ENCODE measurements at regions not wholly inside any gene's neighbourhood (a gene's known extent, or its start where the extent isn't known, plus 50 kb on each side); places are given as distances from the start of the nearest gene placed in this dataset.
A peak's percentile ranks its signal among the peaks of the same experiment; 100 is the strongest.

DNA sequence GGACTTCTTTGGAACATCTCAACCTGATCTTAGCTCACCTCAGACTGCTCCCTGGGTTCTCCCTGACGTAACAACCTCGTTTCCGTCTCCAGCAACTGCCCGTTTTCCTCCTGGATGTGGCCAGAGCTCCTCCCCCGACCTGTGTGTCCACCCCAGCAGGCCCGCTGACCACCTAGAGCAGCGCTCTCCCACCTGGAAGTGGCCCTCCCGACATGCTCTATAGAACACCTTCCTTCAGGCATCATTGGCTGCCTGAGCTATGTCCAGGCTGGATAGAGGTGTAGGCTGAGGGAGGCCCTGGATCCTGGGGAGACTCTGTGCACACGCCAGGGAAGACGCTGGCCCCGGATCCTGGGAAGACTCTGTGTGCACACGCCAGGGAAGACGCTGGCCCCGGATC, 81.3 kb downstream of the TEX29 start:
- TF ChIP-seq, protein P1, sequence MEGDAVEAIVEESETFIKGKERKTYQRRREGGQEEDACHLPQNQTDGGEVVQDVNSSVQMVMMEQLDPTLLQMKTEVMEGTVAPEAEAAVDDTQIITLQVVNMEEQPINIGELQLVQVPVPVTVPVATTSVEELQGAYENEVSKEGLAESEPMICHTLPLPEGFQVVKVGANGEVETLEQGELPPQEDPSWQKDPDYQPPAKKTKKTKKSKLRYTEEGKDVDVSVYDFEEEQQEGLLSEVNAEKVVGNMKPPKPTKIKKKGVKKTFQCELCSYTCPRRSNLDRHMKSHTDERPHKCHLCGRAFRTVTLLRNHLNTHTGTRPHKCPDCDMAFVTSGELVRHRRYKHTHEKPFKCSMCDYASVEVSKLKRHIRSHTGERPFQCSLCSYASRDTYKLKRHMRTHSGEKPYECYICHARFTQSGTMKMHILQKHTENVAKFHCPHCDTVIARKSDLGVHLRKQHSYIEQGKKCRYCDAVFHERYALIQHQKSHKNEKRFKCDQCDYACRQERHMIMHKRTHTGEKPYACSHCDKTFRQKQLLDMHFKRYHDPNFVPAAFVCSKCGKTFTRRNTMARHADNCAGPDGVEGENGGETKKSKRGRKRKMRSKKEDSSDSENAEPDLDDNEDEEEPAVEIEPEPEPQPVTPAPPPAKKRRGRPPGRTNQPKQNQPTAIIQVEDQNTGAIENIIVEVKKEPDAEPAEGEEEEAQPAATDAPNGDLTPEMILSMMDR (IDR thresholded peaks at IDR 0.05; ENCODE audit: partially characterized antibody, unreplicated experiment), result no peak

DNA sequence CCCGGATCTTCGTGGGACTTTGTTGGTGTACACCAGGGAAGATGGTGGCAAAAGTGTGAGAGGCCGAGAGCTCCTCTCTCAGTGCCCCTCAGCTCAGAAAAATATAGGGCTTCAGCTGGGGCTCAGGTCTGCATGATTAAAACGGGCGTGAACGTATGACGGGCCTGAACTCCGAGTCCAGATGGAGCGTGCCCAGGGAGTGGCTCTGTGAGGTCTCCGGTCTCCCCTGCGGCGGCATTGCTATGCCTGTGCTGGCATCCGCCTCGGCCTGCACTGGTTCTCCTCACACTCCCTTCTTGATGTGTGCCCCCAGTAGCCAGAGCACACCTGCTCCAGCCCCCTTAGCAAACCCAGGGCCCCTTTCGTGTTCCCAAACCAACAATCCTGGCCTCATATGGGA, 82.0 kb downstream of the TEX29 start:
- Mint-ChIP-seq H3K27me3 (ENCODE audit: unreplicated experiment) (peaks cover 4% of the 10 kb centered on the region), H3K4me3 (ENCODE audit: unreplicated experiment) (no peak overlapping the region), H3K27ac (ENCODE audit: unreplicated experiment) (no peak overlapping the region), H3K36me3 (ENCODE audit: unreplicated experiment) (peaks cover under 1% of the 10 kb centered on the region), H3K9me3 (ENCODE audit: unreplicated experiment) (peaks cover 1% of the 10 kb centered on the region), H3K4me1 (ENCODE audit: low read depth, unreplicated experiment) (no peaks in the 10 kb centered on the region)
- TF ChIP-seq, protein P1 (IDR thresholded peaks at IDR 0.05; ENCODE audit: partially characterized antibody, unreplicated experiment), result no peak
- DNase-seq, result peak; percentile 5

More for the DNA sequence above, 81.3 kb downstream of the TEX29 start:
- no peak for DNase-seq
- H3K27ac Mint-ChIP-seq (ENCODE audit: unreplicated experiment), result no peak overlapping the region
- H3K27me3 Mint-ChIP-seq (ENCODE audit: unreplicated experiment), result peaks cover 5% of the 10 kb centered on the region
- H3K4me3 Mint-ChIP-seq (ENCODE audit: unreplicated experiment), result no peak overlapping the region
- peaks cover 1% of the 10 kb centered on the region for H3K9me3 Mint-ChIP-seq (ENCODE audit: unreplicated experiment)
- peaks cover 5% of the 10 kb centered on the region for H3K36me3 Mint-ChIP-seq (ENCODE audit: unreplicated experiment)
- no peaks in the 10 kb centered on the region for H3K4me1 Mint-ChIP-seq (ENCODE audit: low read depth, unreplicated experiment)

DNA sequence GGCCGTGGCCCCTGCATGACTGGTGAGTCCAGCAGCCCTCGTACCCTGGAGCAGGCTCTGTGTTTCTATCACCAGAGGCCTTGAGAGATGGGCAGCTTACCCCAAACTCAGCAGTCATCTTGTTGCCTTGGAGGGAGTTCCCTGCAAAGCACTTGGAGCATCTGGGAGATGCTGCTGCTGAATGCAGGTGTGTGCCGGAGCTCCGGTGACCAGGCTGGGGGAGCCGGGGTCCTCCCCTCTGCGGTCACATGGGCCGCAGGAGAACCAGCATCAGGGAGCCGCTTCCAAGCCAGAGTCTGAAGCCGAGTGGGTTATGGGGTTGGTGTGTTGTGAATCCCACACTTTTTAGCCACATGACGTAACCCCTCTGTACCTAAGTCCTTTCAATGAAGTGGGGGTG, 82.8 kb downstream of the TEX29 start:
- H3K4me3 Mint-ChIP-seq (ENCODE audit: unreplicated experiment), result no peak overlapping the region
- peaks cover 1% of the 10 kb centered on the region for H3K9me3 Mint-ChIP-seq (ENCODE audit: unreplicated experiment)
- no peak overlapping the region for H3K27ac Mint-ChIP-seq (ENCODE audit: unreplicated experiment)

DNA sequence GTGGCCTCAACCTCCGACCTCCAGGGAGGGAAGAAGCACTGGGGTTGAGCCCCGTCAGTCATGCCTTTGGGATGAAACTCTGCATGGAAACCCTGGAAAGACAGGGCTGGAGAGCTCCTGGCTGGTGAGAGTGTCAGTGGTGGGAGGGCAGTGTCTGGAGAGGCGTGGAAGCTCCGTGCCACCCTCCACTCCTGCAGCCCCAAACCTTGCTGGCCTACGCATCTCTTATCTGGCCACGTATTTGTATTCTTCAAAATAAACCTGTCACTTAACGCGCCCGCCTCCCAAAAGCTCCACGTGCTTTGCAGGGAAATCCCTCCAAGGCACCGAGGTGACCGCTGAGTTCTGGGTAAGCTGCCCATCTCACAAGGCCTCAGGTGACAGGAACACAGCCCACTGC, 84.3 kb downstream of the TEX29 start:
- H3K4me3 Mint-ChIP-seq (ENCODE audit: unreplicated experiment), result no peak overlapping the region

More for the DNA sequence above, 82.8 kb downstream of the TEX29 start:
- Mint-ChIP-seq H3K36me3 (ENCODE audit: unreplicated experiment) (no peaks in the 10 kb centered on the region), H3K27me3 (ENCODE audit: unreplicated experiment) (peaks cover 5% of the 10 kb centered on the region), H3K4me1 (ENCODE audit: low read depth, unreplicated experiment) (no peaks in the 10 kb centered on the region)
- DNase-seq, result peak; percentile 5
- TF ChIP-seq, protein P1 (IDR thresholded peaks at IDR 0.05; ENCODE audit: partially characterized antibody, unreplicated experiment), result no peak

DNA sequence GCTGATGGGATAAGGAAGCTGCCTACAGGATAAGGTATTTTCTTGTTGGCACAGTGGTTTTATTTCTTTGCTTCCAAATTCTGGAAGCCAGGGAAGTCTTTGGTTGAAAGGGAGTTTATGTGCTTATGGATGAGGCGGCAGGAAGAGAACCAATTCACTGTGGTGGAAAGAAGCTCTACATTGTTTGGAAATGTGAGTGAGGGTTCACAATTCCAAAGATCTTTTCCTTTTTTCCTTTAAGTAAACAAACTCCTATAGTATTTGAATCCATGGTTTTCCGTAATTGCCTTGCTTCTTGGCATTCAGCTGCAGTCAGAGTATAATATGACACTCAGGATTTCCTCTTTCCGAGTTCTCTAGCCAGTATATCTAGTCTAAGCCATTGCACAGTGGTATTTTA, 86.2 kb downstream of the TEX29 start:
- Mint-ChIP-seq H3K4me3 (ENCODE audit: unreplicated experiment) (no peak overlapping the region), H3K4me1 (ENCODE audit: low read depth, unreplicated experiment) (peaks cover under 1% of the 10 kb centered on the region), H3K9me3 (ENCODE audit: unreplicated experiment) (peaks cover 1% of the 10 kb centered on the region), H3K27ac (ENCODE audit: unreplicated experiment) (no peak overlapping the region), H3K36me3 (ENCODE audit: unreplicated experiment) (no peaks in the 10 kb centered on the region), H3K27me3 (ENCODE audit: unreplicated experiment) (peaks cover 6% of the 10 kb centered on the region)
- DNase-seq, result no peak
- TF ChIP-seq, protein P1 (IDR thresholded peaks at IDR 0.05; ENCODE audit: partially characterized antibody, unreplicated experiment), result no peak

More for the DNA sequence above, 84.3 kb downstream of the TEX29 start:
- peaks cover 8% of the 10 kb centered on the region for H3K27me3 Mint-ChIP-seq (ENCODE audit: unreplicated experiment)
- H3K27ac Mint-ChIP-seq (ENCODE audit: unreplicated experiment), result no peak overlapping the region
- peak; percentile 2 for DNase-seq
- H3K9me3 Mint-ChIP-seq (ENCODE audit: unreplicated experiment), result peaks cover 1% of the 10 kb centered on the region
- no peaks in the 10 kb centered on the region for H3K36me3 Mint-ChIP-seq (ENCODE audit: unreplicated experiment)
- H3K4me1 Mint-ChIP-seq (ENCODE audit: low read depth, unreplicated experiment), result no peaks in the 10 kb centered on the region
- TF ChIP-seq, protein P1 (IDR thresholded peaks at IDR 0.05; ENCODE audit: partially characterized antibody, unreplicated experiment), result no peak

Measured in glutamatergic neuron (in vitro differentiated cells).